RPMI7951 (cell line): ENCODE measurements at regions not wholly inside any gene's neighbourhood (a gene's known extent, or its start where the extent isn't known, plus 50 kb on each side); places are given as distances from the start of the nearest gene placed in this dataset.

Experiments used
- DNase-seq: peaks from one replicate; pipeline ENCODE4 v3.0.0-alpha.2; 2012; ENCODE audit warnings: low read depth

DNA sequence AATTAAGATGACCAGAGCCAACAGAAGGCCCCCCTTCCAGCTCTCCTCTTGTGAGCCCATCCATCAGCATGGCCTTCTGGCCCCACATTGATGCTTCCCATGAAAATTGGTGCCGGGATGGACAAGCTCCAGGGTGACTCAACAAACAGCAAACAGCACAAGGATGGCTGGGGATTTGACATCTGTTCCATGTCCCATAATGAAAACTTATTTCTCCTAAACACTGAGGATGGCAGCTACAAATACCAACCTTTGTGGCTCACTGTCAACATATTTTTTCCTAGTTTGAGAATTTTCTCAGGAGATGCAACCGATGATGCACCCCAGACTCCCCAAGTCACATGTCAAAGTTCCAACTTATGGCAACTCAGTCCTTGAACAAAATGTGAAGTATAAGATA, 169.6 kb upstream of the SIX2 start:
- DNase-seq, result peak; percentile 85

DNA sequence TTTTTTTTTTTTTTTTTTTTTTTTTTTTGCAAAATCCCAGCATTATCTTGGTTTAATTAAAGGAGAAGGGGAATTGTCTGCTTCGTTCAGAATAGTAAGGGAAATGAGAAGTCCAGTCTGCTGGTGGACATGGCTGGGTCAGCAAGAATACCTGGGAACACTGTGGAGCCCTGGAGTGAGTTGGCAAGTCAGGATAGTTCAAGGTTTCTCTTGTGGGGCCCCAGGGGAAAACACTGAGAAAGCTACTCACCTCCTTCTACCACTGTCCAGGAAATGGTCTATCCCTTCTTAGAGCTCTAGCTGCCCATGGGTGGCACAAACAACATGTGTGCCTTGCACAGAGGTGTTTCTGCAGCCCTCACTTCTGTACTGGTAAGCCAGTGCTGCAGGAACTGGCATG, 169.1 kb upstream of the SIX2 start:
- DNase-seq, result peak; percentile 45

DNA sequence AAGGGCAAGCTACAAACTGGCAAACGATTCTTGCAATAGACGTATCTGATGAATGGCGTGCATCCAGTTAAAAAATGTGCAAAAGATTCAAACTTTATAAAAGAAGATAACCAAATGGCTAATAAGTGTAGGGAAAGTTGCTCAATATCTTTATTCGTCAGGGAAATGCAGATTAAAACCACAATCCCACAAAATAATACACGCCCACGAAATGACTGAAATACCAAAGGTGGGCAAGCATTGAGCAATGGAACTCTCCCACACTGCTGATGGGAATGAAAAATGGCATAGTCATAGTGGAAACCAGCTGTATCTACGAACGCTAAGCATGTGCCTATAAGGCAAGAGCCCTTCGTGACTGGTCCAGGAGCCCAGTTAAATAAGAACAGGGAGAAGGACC, 168.6 kb upstream of the SIX2 start:
- peak; percentile 97 for DNase-seq

DNA sequence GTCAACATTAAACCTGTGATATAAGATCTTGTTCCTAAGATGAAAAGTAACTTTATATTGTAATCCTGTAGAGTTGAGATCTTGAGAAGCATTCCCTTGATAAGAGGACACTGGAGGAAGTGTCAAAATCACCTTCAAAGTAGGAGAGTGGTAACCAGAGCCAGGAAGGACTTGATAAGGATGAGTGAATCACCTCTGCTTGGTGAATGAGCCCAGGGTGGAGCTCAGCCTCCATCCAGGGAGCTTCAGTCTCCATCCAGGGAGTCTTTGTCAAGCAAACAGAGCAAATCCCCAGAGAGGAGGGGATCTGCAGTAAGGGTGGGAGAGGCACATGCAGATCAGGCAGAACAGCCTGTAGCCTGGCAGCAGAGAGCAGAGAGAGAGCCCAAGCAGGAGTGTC, 167.1 kb upstream of the SIX2 start:
- peak; percentile 26 for DNase-seq

DNA sequence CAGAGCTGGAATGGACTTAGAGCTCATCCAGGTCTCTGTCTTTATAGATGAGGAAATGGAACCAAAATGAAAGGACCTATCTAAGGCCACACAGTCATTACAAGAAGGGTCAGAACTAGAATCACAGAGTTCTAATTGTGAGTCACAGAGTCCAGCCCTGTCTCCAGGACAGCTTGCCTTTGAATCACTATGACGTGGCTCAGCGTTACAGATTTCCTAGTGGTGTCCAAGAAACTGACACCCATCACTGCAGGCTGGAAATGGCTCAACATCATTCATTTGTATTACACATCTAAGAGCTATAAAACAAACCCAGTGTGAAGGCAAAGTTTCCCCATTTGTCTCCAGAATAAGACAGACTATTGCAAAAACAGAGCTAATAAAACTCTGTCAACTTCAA, 164.3 kb upstream of the SIX2 start:
- peak; percentile 93 for DNase-seq

DNA sequence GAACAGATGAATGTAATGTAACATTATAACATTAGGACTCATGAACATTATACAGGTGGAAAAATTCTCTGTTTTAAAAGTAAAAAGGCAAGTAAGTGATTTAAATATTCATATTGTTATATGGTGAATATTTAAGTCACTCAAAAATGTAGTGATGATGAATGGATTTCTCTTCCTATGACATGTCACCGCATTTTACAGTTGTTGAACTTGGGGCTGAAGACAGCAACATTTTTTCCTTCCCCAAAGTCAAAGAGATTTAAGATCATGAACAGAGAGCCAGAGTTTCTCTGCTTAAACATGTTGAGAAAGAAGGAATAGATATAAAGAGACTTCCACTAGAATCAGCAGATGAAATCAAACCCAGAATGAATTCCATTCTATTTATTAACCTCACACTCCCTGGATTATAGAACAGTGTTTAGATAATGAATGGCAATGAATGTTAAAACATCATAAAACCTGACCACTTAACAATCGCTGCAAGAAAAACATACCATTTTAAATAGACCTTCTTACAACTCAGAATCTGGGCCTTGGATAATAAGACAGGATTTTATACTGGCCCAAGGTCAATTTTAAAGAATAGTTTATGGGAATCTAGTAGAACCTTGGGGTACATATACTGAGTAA, 163.6 kb upstream of the SIX2 start:
- no peak for DNase-seq

DNA sequence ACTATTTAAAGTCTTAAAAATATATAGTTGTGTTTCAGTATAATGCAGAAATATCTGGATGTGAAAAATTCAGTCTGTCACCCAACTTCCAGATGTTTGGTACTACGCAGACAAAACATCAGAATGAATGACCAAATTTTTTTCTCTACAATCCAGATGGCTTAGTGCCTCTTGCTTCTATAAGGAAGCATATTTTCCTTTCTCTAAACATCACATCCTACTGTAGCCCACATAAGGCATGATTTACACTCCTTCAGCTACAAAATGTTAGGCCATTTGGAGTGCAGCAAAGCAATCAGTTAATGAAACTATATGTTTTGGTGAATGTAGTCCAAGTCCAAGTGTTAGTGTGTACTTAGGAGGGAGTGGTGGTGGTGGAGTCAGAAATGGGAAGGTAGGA, 162.9 kb upstream of the SIX2 start:
- no peak for DNase-seq

DNA sequence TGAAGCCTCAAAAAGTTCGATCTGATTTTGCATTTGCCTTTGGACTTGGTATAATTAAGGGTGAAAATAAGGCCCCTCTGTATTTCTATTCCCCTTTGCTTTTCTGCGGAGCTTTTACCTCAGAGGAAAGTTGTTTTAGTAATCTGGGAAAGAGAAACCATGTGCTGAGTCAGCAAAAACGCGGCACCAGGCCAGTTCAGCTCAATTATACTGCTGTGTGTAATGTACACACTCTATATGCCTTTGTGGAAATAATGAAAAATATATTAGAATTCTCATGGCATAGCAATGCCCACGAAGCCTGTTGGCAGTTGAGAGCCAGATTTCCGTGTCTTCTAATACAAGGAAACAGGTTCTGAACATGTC, 161.9 kb upstream of the SIX2 start:
- DNase-seq, result no peak

DNA sequence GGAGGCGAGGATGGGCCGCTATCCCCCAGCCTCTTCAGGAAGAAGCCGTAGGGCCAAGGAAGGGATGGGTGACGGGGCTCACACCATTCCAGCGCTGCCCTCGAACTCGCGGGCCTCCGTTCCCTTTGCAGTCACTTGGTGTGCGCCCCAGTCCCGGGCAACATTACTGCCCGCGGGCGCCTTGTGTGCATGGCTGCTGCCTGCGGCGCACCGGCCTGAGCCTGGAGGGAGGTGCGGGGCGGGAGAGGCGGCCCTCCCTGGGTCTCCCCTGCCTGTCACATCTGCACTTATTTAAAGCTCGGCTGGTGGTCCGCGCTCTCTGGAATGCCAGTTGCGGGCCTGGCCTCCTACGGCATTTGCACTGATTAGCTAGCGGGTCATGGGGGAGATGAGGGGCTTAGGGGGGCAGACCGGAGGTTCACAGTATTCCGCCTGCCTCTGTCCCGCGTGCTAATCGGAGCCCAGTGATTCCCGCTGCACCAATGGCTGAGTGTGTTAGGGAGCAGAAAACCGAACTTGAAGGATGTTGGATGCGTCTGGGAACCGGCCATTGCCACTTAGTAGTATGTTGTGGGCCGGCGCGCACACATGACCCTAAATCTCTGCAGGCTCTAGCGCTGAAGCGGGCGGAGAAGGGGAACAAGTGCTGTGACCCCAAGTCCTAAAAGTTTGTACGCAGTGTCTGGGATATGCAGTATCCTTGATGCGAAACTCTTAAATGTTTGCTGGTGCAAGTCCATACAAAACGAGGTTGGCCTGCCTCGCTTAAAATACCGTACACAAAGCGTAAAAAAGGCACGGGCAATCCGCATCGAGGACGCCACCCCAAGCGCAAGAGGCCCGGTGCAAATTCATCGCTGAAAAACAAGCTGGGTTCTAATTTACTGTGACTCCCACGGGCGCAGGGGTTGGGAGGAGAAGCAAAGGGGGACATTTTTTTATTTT, 161.2 kb upstream of the SIX2 start:
- no peak for DNase-seq

DNA sequence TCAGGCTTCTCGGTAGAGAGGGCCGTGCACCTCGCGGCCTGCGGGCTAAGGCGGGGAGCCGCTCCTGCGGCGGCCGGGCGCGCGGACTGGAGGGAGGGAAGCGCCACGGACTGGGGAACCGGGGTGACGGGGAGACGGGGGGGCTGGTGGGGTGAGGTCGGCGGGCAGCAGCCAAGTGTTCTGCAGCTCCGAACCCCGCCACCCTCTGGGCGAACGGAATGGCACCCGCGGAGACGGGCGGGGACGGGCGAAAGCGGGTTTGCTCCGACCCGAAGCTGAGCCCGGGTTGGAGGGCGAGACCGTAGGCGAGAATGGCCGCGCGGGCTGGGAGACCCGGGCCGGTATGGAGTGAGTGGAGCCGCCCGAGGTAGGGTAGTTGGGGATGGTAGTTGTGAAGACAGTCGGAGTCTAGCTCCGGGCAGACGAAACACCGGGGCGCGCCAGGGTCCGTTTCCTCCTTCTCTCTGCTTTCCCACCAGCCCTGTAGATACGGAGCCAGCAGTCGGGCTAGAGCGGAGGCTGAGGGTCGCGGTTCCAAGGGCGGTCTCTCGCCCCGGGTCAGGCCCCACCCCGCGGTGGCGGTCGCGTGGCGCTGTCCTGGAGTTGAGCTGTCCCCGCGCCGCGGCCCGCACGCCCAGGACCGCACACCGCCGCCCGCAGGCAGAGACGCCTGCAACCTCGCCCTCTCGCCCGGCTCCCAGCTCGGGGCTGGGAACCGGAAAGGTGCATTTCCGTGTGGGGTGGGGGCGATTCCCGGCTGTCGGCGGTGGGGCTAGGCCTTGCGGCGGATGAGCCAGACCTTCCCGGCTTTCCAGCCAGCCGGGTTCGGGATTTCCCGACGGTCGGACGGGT, 160.3 kb upstream of the SIX2 start:
- DNase-seq, result no peak

DNA sequence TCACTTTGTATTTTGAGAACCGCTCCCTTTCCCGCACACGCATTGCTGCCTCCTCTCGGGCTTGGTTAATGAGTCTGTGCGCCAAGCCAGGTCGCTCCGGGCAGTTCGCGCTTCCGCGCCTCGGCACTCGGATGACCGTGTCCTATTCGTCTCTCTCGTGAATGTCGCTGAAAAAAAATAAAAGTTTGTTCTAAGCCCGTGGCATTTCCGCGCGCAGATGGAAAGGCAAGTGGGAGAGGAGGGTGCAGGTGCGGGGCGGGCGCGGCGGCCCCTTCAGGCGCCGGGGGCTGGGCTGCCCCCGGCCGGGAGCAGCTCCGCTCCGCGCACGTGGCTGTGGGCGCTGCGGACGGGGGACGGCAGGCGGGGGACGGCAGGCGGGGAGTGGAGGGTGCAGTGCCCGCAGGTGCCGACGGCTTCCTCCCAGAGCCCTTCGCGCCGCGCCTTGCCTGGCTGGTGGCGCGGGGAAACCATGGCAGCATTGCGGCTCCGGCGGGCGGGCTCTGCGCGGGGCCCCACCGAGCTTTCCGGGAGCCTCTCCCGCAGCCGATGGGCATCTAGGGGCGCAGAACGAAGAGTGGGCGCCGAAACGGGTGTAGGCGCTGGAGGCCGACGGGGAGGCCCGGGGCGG, 159.6 kb upstream of the SIX2 start:
- peak; percentile 36 for DNase-seq

DNA sequence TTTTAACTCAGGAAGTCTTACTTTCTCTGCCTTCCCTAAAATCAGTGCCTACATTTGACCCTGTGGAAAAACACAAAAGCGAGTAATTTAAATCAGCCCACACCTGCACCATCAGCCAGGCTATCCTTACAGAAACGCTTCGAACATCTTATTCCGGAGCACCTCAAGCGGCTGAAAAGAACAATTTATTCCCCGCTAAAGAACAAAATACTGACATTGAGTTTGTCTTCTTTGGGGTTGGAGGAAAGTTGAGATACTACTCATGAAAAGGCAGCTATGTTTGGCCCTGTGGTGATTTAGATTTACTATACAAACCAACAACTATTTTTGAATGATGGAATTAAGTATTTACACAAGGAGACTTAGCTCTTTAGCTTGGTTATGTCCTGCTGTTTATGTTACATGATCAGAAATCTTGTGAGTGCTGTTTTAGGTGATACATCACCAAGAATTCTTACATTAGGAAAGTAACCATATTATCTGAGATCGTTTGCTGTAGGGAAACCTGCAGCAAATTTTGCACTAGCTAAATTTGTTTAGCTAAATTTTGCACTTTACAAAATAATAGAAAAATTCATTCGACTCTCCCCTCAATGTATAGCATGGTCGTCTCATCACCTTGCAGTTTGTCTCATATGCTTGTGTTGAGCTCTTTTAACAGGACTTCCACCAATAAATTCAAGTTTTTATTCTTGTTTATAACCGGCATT, 158.8 kb upstream of the SIX2 start:
- no peak for DNase-seq

DNA sequence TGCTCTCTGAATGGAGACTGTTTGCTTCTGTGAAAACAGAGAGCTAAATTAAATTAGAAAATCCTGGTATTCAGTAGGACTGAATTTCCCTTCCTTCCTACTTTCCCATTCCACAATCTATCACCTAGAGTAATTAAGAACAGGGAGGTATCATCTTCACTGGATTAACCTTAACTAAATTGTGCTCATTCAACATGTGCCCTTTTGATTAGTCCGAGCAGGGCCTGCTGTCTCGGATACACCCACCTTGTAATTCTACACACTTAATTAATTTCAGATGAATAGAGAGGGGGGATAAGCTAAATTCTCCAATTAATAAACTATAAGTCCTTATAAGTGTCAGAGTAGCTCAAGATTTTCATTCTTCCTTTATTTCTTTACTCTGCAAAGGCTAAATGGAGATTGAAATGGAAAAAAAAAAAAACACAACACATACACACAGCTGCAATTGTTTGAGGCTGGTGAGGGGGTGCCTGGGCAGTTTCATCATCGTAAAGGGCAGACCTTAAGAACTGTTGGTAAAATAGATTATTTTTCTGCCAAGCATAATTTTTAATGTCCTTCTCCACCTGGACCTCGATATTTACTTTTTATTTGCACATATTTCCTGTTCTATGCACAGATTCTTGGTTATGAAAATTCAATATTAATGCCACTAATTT, 157.1 kb upstream of the SIX2 start:
- no peak for DNase-seq

DNA sequence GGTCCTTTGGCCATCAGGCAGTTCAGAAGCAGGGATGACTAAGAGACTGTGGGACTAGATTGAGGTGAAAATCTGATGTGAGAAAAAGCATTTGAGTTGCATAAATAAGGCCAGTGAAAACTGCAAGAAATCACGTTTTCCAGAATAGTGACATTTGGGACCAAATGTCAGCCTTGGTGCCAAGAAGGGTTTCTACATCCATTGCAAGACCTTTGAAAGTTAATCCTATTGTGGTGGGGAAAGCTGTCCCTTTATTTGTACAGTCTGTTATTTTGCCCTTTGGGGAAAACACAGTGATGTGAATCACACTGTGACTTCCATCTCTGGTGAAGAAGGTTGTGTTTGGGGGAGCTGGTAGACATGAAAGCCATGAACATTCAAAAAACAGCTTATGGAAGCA, 153.5 kb upstream of the SIX2 start:
- DNase-seq, result no peak

DNA sequence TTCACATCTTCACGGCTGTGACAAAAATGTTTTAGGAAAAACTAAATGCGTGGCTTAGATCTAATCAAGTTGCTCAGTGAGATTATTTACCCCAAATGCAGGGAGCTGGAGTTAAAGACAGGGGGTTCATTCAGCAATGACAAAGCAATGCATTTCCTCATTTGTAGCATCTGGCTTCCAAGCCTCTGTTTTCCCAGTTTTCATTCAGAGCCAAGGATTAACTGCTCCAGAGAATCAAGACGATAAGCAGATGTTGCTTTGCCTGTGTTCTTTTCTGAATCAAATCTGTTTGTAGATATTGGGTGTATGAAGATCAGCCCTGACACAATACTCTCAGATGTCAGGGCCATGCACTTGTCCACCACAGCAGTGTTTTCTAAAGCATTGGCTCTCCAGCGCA, 147.4 kb upstream of the SIX2 start:
- DNase-seq, result no peak

DNA sequence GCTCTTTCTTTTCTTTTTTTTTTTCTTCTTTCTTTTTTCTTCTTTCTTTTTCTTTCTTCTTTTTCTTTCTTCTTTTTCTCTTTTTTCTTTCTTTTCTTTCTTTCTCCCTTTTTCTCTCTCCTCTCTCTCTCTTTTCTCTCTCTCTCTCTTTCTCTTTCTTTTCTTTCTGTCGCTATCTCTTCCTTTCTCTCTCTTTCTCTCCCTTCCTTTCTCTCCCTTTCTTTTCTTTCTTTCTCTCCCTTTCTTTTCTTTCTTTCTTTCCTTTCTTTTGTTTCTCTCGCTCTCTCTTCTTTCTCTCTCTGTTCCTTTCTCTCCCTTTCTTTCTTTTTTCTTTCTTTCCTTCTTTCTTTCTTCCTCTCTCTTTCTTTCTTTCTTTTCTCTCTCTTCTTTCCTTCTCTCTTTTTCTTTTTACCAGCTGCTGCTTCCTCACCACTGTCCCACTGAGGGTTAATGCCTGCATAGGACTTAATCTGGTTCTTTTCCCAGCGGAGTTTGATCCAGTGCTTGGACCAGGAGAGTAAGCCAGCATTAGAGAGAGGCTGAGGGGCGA, 145.4 kb upstream of the SIX2 start:
- no peak for DNase-seq

DNA sequence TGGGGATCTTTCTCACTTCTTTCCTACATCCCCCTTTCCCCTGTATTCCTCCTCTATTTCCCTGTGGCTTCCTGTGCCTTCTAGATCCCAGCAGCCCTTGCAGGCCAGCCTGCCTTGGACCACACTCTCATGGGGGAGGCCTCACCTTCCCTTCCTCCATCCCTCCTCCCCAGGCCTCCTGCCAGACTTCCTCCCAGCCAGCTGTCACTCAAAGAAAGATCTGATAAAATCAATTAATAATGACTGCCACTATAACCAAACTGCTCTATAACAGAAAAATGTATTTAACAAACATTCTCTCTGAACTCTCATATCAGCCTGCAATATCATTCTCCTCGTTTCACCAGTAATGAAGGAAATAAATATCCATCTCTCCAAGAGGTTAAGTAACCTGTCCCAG, 144.9 kb upstream of the SIX2 start:
- DNase-seq, result no peak

DNA sequence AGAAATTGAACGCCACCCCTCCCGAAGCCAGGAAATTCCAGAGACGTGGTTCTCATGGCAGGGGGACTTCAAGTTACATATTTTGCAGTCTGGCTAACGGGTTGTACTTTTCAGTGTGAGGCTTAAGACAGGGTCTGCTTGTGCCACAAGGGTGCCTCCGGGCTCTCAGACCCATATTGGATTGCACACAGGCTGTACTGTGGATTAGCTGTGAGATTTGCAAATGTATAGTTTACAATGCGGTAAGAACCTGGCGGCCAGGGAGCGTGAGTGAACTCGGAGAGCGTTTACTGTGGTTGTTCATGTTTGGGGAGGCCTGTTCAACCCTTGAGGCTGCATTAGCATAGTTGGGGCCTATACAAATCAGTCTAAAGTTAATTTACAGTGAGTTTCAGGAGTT, 143.9 kb upstream of the SIX2 start:
- no peak for DNase-seq

DNA sequence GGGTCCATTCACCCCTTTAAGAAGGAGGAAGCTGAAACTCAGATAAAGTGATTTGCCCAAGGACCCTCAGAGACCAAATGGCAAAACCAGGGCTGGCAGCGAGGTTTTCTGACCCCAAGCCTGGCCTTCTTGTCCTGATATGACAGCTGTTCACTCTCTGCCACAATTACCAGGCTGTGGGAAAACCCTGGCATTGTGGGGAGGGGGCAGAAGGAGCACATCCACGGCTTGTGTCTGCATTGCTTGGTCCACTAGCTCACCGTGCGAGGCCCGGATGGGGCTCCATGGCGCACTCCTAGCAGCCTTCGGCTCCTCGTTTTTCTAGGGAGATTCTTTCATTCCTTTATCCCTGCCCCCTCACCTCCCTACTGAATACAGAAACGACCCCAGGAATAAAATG, 143.4 kb upstream of the SIX2 start:
- DNase-seq, result no peak

DNA sequence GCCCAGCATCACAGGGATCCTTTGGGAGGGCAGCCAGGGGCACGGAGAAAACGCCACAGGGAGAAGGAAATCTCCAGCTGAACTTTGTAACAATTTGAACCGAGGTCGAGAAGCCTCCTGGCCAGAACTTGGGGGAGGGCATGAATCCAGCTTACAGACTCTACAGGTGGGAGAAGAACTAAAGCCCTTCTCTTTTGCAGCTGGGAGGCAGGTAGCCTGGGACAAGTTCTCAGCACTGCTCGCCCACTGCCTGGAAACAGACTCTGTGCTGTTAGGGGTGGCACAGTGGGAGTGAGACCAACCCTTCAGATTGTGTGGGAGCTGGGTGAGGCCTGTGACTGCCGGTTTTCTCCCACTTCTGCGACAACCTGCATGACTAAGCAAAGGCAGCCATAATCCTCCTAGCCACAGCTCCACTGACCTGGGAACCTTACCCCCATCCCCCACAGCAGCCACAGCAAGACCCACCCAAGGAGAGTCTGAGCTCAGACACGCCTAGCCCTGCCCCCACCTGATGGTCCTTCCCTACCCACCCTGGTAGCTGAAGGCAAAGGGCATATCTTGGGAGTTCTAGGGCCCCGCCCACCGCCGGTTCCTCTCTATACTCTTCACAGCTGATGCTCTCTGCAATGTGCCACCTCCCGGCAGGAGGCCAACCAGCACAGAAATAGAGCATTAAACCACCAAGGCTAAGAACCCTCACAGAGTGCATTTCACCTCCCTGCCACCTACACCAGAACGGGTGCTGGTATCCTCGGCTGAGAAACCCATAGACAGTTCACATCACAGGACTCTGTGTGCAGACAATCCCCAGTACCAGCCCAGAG, 136.0 kb upstream of the SIX2 start:
- DNase-seq, result no peak
